ENCODE measurements at regions not wholly inside any gene's neighbourhood (a gene's known extent, or its start where the extent isn't known, plus 50 kb on each side); places are given as distances from the start of the nearest gene placed in this dataset.

DNA sequence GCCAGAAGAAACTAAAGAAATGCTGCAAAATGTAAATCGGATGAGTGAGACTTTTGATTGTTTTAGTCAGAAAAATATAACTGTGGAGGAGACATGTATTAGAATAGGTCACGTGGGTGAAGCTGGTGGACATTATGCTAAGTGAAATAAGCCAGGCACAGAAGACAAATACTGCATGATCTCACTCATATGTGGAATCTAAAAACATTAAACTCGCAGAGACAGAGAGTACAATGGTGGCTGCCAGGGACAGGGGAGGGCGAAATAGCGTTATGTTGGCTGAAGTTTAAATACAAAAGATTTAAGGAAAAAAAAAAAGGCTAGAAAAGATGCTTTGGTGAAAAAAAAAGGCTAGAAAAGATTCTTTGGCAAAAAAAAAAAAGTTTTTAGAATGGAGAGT, 63.5 kb upstream of the HDDC2 start:
- TF ChIP-seq CTCF (conservative IDR thresholded peaks at IDR 0.05; ENCODE audit: low read depth, low read length) (no peak), EZH2phosphoT487 (IDR thresholded peaks at IDR 0.05; ENCODE audit: borderline replicate concordance, low read length) (no peak)

Data from PC-3 (cell line).